ENCODE measurements at regions not wholly inside any gene's neighbourhood (a gene's known extent, or its start where the extent isn't known, plus 50 kb on each side); places are given as distances from the start of the nearest gene placed in this dataset.

DNA sequence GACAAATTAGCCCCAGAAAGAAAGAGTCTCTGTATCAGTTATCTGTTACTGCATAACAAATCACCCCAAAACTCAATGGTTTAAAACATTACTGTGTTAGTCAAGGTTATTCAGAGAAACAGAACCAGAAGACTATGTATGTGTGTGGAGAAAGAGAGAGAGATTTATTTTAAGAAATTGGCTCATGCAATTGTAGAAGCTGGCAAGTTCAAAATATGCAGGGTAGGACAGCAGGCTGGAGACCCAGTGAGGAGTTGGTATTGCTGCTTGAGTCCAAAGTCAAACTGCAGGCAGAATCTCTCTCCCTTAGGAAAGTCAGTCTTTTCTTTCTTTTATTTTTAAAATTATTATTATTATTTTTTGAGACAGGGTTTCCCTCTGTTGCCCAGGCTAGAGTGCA lies 50.2 kb upstream of the TNR start:
- DNase-seq (ENCODE audit: low read depth), result no peak
- no peak overlapping the region for H3K4me3 ChIP-seq (ENCODE audit: low read length)
- TF ChIP-seq CTCF (conservative IDR thresholded peaks at IDR 0.05; ENCODE audit: low read length), result no peak
